ENCODE measurements at regions not wholly inside any gene's neighbourhood (a gene's known extent, or its start where the extent isn't known, plus 50 kb on each side); places are given as distances from the start of the nearest gene placed in this dataset.
A peak's percentile ranks its signal among the peaks of the same experiment; 100 is the strongest.
"Not testable (repeated sequence)": the region's sequence is repeated elsewhere in the genome, so short reads cannot be mapped to it uniquely, and the experiment has no call there.

GRCh38 chr10:42242135-42242805 is 396.1 kb downstream of the ZNF33B start:
- no peak overlapping the region for H2AFZ ChIP-seq (ENCODE audit: low read length)
- no peaks in the 10 kb centered on the region for H3K27me3 ChIP-seq (ENCODE audit: control insufficient read depth, insufficient read depth, low read length)
- no peaks in the 10 kb centered on the region for H3K79me2 ChIP-seq (ENCODE audit: control insufficient read depth, insufficient read depth, low read length)
- H3K4me1 ChIP-seq (ENCODE audit: control insufficient read depth, extremely low read depth, insufficient read depth, low read length), result no peaks in the 10 kb centered on the region
- no peak overlapping the region for H3K4me3 ChIP-seq (replicated peaks in 1 of 4; ENCODE audit: control extremely low read depth in 1 of 4, insufficient read depth in 1 of 4, low read depth in 3 of 4, low read length in 4 of 4)
- DNase-seq (ENCODE audit: low read depth in 2 of 2), result peak in 1 of 2 donors; percentile 0
- no peak overlapping the region for H3K4me2 ChIP-seq (ENCODE audit: extremely low read depth, insufficient read depth, low read length)
- no peak overlapping the region for H3K9ac ChIP-seq (ENCODE audit: insufficient read depth, low read length)
- no peak for TF ChIP-seq EZH2 (IDR thresholded peaks at IDR 0.05; ENCODE audit: low read length, missing control alignments)
- TF ChIP-seq CTCF (conservative IDR thresholded peaks at IDR 0.05 in 1 of 2, IDR thresholded peaks at IDR 0.05 in 1 of 2; ENCODE audit: low read depth in 1 of 2, low read length in 2 of 2), result no peak
- H4K20me1 ChIP-seq (ENCODE audit: control insufficient read depth, extremely low read depth, insufficient read depth, low read length), result no peaks in the 10 kb centered on the region
- H3K27ac ChIP-seq (ENCODE audit: insufficient read depth, low read length), result no peak overlapping the region
- H3K9me3 ChIP-seq (ENCODE audit: control insufficient read depth, insufficient read depth, low read depth, low read length), result no peaks in the 10 kb centered on the region
- H3K36me3 ChIP-seq (ENCODE audit: control insufficient read depth, insufficient read depth, low read length), result no peaks in the 10 kb centered on the region

- not testable (repeated sequence) for H3K9me3 ChIP-seq (ENCODE audit: control insufficient read depth, insufficient read depth, low read depth, low read length); H3K79me2 ChIP-seq (ENCODE audit: control insufficient read depth, insufficient read depth, low read length); H3K36me3 ChIP-seq (ENCODE audit: control insufficient read depth, insufficient read depth, low read length); H3K4me1 ChIP-seq (ENCODE audit: control insufficient read depth, extremely low read depth, insufficient read depth, low read length); H4K20me1 ChIP-seq (ENCODE audit: control insufficient read depth, extremely low read depth, insufficient read depth, low read length); H3K4me3 ChIP-seq (replicated peaks in 1 of 4; ENCODE audit: control extremely low read depth in 1 of 4, insufficient read depth in 1 of 4, low read depth in 3 of 4, low read length in 4 of 4); H3K4me2 ChIP-seq (ENCODE audit: extremely low read depth, insufficient read depth, low read length); H3K9ac ChIP-seq (ENCODE audit: insufficient read depth, low read length); H3K27ac ChIP-seq (ENCODE audit: insufficient read depth, low read length); H3K27me3 ChIP-seq (ENCODE audit: control insufficient read depth, insufficient read depth, low read length); H2AFZ ChIP-seq (ENCODE audit: low read length); DNase-seq (ENCODE audit: low read depth in 2 of 2)
These were observed 402.0 kb downstream of the ZNF33B start for GRCh38 chr10:42236401-42236800.

- H2AFZ ChIP-seq (ENCODE audit: low read length); H3K9ac ChIP-seq (ENCODE audit: insufficient read depth, low read length); H3K27ac ChIP-seq (ENCODE audit: insufficient read depth, low read length); H3K27me3 ChIP-seq (ENCODE audit: control insufficient read depth, insufficient read depth, low read length); H3K36me3 ChIP-seq (ENCODE audit: control insufficient read depth, insufficient read depth, low read length); H4K20me1 ChIP-seq (ENCODE audit: control insufficient read depth, extremely low read depth, insufficient read depth, low read length); DNase-seq (ENCODE audit: low read depth in 2 of 2); H3K4me2 ChIP-seq (ENCODE audit: extremely low read depth, insufficient read depth, low read length); H3K4me1 ChIP-seq (ENCODE audit: control insufficient read depth, extremely low read depth, insufficient read depth, low read length); H3K4me3 ChIP-seq (replicated peaks in 1 of 4; ENCODE audit: control extremely low read depth in 1 of 4, insufficient read depth in 1 of 4, low read depth in 3 of 4, low read length in 4 of 4); H3K79me2 ChIP-seq (ENCODE audit: control insufficient read depth, insufficient read depth, low read length); H3K9me3 ChIP-seq (ENCODE audit: control insufficient read depth, insufficient read depth, low read depth, low read length): not testable (repeated sequence)
These were observed 402.6 kb downstream of the ZNF33B start for GRCh38 chr10:42235736-42236135.

GRCh38 chr10:42235241-42235640 is 403.1 kb downstream of the ZNF33B start:
- H3K4me1 ChIP-seq (ENCODE audit: control insufficient read depth, extremely low read depth, insufficient read depth, low read length); H3K27ac ChIP-seq (ENCODE audit: insufficient read depth, low read length); H3K36me3 ChIP-seq (ENCODE audit: control insufficient read depth, insufficient read depth, low read length); H3K4me3 ChIP-seq (replicated peaks in 1 of 4; ENCODE audit: control extremely low read depth in 1 of 4, insufficient read depth in 1 of 4, low read depth in 3 of 4, low read length in 4 of 4); H3K27me3 ChIP-seq (ENCODE audit: control insufficient read depth, insufficient read depth, low read length); H3K79me2 ChIP-seq (ENCODE audit: control insufficient read depth, insufficient read depth, low read length); H3K9ac ChIP-seq (ENCODE audit: insufficient read depth, low read length); H4K20me1 ChIP-seq (ENCODE audit: control insufficient read depth, extremely low read depth, insufficient read depth, low read length); H3K4me2 ChIP-seq (ENCODE audit: extremely low read depth, insufficient read depth, low read length); H3K9me3 ChIP-seq (ENCODE audit: control insufficient read depth, insufficient read depth, low read depth, low read length); DNase-seq (ENCODE audit: low read depth in 2 of 2); H2AFZ ChIP-seq (ENCODE audit: low read length): not testable (repeated sequence)

GRCh38 chr10:42234506-42234905 is 403.9 kb downstream of the ZNF33B start:
- H4K20me1 ChIP-seq (ENCODE audit: control insufficient read depth, extremely low read depth, insufficient read depth, low read length); H3K4me3 ChIP-seq (replicated peaks in 1 of 4; ENCODE audit: control extremely low read depth in 1 of 4, insufficient read depth in 1 of 4, low read depth in 3 of 4, low read length in 4 of 4); H3K9ac ChIP-seq (ENCODE audit: insufficient read depth, low read length); H3K27ac ChIP-seq (ENCODE audit: insufficient read depth, low read length); H3K4me1 ChIP-seq (ENCODE audit: control insufficient read depth, extremely low read depth, insufficient read depth, low read length); H3K27me3 ChIP-seq (ENCODE audit: control insufficient read depth, insufficient read depth, low read length); H3K9me3 ChIP-seq (ENCODE audit: control insufficient read depth, insufficient read depth, low read depth, low read length); DNase-seq (ENCODE audit: low read depth in 2 of 2); H3K79me2 ChIP-seq (ENCODE audit: control insufficient read depth, insufficient read depth, low read length); H3K36me3 ChIP-seq (ENCODE audit: control insufficient read depth, insufficient read depth, low read length); H2AFZ ChIP-seq (ENCODE audit: low read length); H3K4me2 ChIP-seq (ENCODE audit: extremely low read depth, insufficient read depth, low read length): not testable (repeated sequence)

- not testable (repeated sequence) for H3K4me2 ChIP-seq (ENCODE audit: extremely low read depth, insufficient read depth, low read length); H3K4me1 ChIP-seq (ENCODE audit: control insufficient read depth, extremely low read depth, insufficient read depth, low read length); H4K20me1 ChIP-seq (ENCODE audit: control insufficient read depth, extremely low read depth, insufficient read depth, low read length); H3K9me3 ChIP-seq (ENCODE audit: control insufficient read depth, insufficient read depth, low read depth, low read length); H2AFZ ChIP-seq (ENCODE audit: low read length); DNase-seq (ENCODE audit: low read depth in 2 of 2); H3K27ac ChIP-seq (ENCODE audit: insufficient read depth, low read length); H3K4me3 ChIP-seq (replicated peaks in 1 of 4; ENCODE audit: control extremely low read depth in 1 of 4, insufficient read depth in 1 of 4, low read depth in 3 of 4, low read length in 4 of 4); H3K36me3 ChIP-seq (ENCODE audit: control insufficient read depth, insufficient read depth, low read length); H3K27me3 ChIP-seq (ENCODE audit: control insufficient read depth, insufficient read depth, low read length); H3K79me2 ChIP-seq (ENCODE audit: control insufficient read depth, insufficient read depth, low read length); H3K9ac ChIP-seq (ENCODE audit: insufficient read depth, low read length)
These were observed 404.7 kb downstream of the ZNF33B start for GRCh38 chr10:42233461-42234206.

All from fibroblast of lung (primary cell).